DND-41 (cell line): ENCODE measurements at regions not wholly inside any gene's neighbourhood (a gene's known extent, or its start where the extent isn't known, plus 50 kb on each side); places are given as distances from the start of the nearest gene placed in this dataset.

ENCODE experiments used
- EZH2 ChIP-seq: IDR thresholded peaks from 3 replicates; pipeline ENCODE4 v1.6.1; 2012; ENCODE audit warnings: borderline replicate concordance, low read depth, mild to moderate bottlenecking, moderate library complexity, low read length, inconsistent platforms; ENCODE audit not compliant: severe bottlenecking
- TF ChIP-seq, protein P1 (sequence below): IDR thresholded peaks from 2 replicates; pipeline ENCODE4 v1.5.1; 2012; ENCODE audit warnings: borderline replicate concordance, low read length, moderate library complexity, mild to moderate bottlenecking; ENCODE audit not compliant: poor library complexity, severe bottlenecking; ENCODE audit errors: extremely low read depth

DNA sequence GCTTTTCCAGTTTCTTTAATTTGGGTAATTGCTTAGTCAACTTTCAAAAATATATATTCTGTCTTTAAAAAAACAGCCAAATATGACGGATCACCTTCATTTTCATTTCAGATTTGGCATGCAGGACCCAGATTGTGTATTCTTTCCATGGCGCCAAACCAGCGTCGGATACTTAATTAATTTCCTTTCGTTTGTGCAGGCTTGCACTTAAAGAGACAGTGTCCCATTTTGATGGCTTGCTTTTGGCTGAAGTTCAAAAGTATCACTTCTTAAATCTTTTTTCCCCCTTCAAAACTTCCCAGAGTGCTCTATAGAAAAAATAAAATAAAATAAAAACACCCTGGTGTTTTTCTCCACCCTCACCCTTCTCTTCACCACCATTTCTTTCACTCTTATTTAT is 394.5 kb upstream of the SOX9 start:
- TF ChIP-seq, protein P1, sequence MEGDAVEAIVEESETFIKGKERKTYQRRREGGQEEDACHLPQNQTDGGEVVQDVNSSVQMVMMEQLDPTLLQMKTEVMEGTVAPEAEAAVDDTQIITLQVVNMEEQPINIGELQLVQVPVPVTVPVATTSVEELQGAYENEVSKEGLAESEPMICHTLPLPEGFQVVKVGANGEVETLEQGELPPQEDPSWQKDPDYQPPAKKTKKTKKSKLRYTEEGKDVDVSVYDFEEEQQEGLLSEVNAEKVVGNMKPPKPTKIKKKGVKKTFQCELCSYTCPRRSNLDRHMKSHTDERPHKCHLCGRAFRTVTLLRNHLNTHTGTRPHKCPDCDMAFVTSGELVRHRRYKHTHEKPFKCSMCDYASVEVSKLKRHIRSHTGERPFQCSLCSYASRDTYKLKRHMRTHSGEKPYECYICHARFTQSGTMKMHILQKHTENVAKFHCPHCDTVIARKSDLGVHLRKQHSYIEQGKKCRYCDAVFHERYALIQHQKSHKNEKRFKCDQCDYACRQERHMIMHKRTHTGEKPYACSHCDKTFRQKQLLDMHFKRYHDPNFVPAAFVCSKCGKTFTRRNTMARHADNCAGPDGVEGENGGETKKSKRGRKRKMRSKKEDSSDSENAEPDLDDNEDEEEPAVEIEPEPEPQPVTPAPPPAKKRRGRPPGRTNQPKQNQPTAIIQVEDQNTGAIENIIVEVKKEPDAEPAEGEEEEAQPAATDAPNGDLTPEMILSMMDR: no peak
- no peak for TF ChIP-seq EZH2
